Parathyroid adenoma (tissue), 2 donors: ENCODE measurements at regions not wholly inside any gene's neighbourhood (a gene's known extent, or its start where the extent isn't known, plus 50 kb on each side); places are given as distances from the start of the nearest gene placed in this dataset.

Source experiments
- H2AFZ ChIP-seq: fragments of 300-600 bp; sonication (generic); one replicate; pipeline ENCODE4 v1.7.0; 2017; ENCODE audit warnings: antibody characterized with exemption, mild to moderate bottlenecking
- H3K27ac ChIP-seq: fragments of 300-600 bp; sonication (generic); one replicate; pipeline ENCODE4 v1.7.0; 2017
- H3K27me3 ChIP-seq: fragments of 300-600 bp; sonication (generic); one replicate; pipeline ENCODE4 v1.7.0; 2017; ENCODE audit warnings: low read length; ENCODE audit not compliant: control insufficient read depth, insufficient read depth
- H3K36me3 ChIP-seq: fragments of 300-600 bp; sonication (generic); one replicate; pipeline ENCODE4 v1.7.0; 2017; ENCODE audit warnings: low read length; ENCODE audit not compliant: control insufficient read depth, insufficient read depth
- H3K4me1 ChIP-seq: fragments of 300-600 bp; sonication (generic); one replicate; pipeline ENCODE4 v1.7.0; 2017; ENCODE audit warnings: control low read depth
- H3K4me2 ChIP-seq: fragments of 300-600 bp; sonication (generic); one replicate; pipeline ENCODE4 v1.7.0; 2017; ENCODE audit warnings: low read length
- H3K4me3 ChIP-seq: fragments of 300-600 bp; sonication (generic); one replicate; pipeline ENCODE4 v1.7.0; 2017; ENCODE audit warnings: low read depth, low read length
- H3K79me2 ChIP-seq: fragments of 300-600 bp; sonication (generic); one replicate; pipeline ENCODE4 v1.7.0; 2017; ENCODE audit warnings: control low read depth
- H3K9ac ChIP-seq: fragments of 300-600 bp; sonication (generic); one replicate; pipeline ENCODE4 v1.7.0; 2017; ENCODE audit warnings: mild to moderate bottlenecking
- H3K9me3 ChIP-seq: fragments of 300-600 bp; sonication (generic); one replicate; pipeline ENCODE4 v1.7.0; 2017; ENCODE audit warnings: low read length; ENCODE audit not compliant: control insufficient read depth
- TF ChIP-seq, protein P1 (sequence below): fragments of 300-600 bp; sonication (generic); IDR thresholded peaks from one replicate; pipeline ENCODE4 v1.7.0; 2017; ENCODE audit warnings: antibody characterized with exemption, mild to moderate bottlenecking
- donor health status: primary hyperparathyroidism.

DNA sequence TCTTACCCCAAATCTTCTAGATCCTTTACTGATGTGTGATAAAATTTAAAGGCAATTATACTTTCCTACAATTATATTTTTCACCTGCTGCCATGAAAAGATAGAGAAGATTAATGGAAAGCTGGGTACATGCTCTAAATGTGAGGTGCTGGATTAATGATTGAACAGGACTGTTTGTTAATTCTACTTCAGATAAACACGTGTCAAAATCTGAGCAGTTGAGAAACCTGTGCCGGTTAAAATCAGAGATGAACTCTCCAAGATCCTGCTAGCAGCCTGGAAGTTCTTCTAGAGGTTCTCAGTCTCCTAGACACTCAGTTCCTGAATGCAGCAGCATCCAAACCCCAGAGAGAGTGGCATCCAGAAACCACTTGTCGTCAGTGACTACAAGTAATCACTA lies 69.2 kb downstream of the INHBA start:
- H3K9me3 ChIP-seq: no peaks in the 10 kb centered on the region
- H3K9ac ChIP-seq: no peak overlapping the region
- H3K4me3 ChIP-seq: no peak overlapping the region
- H3K4me2 ChIP-seq: no peak overlapping the region
- TF ChIP-seq, protein P1, sequence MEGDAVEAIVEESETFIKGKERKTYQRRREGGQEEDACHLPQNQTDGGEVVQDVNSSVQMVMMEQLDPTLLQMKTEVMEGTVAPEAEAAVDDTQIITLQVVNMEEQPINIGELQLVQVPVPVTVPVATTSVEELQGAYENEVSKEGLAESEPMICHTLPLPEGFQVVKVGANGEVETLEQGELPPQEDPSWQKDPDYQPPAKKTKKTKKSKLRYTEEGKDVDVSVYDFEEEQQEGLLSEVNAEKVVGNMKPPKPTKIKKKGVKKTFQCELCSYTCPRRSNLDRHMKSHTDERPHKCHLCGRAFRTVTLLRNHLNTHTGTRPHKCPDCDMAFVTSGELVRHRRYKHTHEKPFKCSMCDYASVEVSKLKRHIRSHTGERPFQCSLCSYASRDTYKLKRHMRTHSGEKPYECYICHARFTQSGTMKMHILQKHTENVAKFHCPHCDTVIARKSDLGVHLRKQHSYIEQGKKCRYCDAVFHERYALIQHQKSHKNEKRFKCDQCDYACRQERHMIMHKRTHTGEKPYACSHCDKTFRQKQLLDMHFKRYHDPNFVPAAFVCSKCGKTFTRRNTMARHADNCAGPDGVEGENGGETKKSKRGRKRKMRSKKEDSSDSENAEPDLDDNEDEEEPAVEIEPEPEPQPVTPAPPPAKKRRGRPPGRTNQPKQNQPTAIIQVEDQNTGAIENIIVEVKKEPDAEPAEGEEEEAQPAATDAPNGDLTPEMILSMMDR: no peak
- H3K79me2 ChIP-seq: no peaks in the 10 kb centered on the region
- H3K27ac ChIP-seq: no peak overlapping the region
- H2AFZ ChIP-seq: no peak overlapping the region
- no peaks in the 10 kb centered on the region for H3K27me3 ChIP-seq
- no peaks in the 10 kb centered on the region for H3K4me1 ChIP-seq
- no peaks in the 10 kb centered on the region for H3K36me3 ChIP-seq

DNA sequence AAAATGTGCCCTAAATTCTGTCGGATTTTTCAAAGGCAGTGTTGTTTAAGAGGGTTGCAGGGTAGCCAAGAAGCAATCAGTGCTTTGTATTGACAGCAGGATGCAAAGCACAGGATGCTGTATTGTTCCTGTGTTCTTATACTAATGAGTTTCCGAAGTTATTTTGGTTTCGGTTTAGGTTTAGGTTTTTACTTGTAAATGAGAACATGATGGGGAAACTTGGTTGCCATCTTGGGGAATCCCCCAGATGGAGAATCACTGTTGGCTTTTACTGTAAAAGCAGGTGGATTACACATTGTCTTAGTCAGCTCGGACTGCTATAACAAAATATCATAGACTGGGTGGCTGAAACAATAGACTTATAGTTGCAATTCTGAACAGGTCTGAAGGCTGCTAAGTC lies 72.1 kb downstream of the INHBA start:
- H3K9ac ChIP-seq: no peak overlapping the region
- no peak overlapping the region for H3K27ac ChIP-seq
- no peaks in the 10 kb centered on the region for H3K9me3 ChIP-seq
- no peaks in the 10 kb centered on the region for H3K27me3 ChIP-seq
- H3K4me3 ChIP-seq: no peak overlapping the region
- H3K79me2 ChIP-seq: no peaks in the 10 kb centered on the region
- no peak overlapping the region for H2AFZ ChIP-seq
- no peak overlapping the region for H3K4me2 ChIP-seq
- TF ChIP-seq, protein P1: no peak
- H3K36me3 ChIP-seq: no peaks in the 10 kb centered on the region
- H3K4me1 ChIP-seq: no peaks in the 10 kb centered on the region

DNA sequence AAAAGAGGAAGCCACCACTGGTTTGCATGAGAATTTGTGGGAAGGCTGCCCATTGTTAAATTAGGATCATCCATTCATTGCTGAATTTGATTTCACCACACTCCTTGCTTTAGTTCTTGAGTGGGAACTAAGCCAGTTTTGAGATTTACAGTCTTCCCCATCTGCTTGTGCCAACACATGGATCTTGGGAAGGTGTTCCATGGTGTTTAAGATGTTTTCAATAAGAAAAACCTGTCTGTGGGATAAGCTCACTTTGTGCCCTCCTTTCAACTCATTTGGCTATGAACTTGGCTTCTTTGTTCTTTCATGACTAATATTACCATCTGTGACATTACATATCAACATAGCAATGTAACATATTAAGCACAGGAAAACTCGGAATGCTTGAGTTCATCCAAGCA lies 73.2 kb downstream of the INHBA start:
- Histone ChIP-seq H3K9me3 (no peaks in the 10 kb centered on the region), H2AFZ (no peak overlapping the region), H3K27ac (no peak overlapping the region), H3K4me3 (no peak overlapping the region), H3K4me1 (no peaks in the 10 kb centered on the region), H3K4me2 (no peak overlapping the region), H3K9ac (no peak overlapping the region), H3K36me3 (no peaks in the 10 kb centered on the region), H3K27me3 (no peaks in the 10 kb centered on the region), H3K79me2 (no peaks in the 10 kb centered on the region)
- TF ChIP-seq, protein P1: no peak

DNA sequence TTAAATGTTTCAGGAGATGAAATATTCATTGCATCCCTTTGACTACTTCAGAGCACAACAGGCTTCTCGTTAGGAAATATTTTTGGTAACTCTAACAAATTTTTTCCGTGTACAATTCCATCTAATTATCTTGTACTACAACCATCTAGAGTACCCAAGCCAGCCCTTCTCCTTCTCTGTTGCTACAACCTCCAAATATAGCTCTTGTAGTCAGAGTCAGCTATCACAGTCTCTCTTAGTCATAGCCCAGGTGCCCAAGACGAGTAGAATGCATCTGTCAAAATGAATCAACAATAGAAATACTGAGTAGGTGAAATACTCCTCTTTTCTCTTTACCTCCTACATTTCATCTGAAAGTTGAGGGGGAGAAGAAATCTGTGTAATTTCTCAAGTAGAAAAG lies 74.0 kb downstream of the INHBA start:
- TF ChIP-seq, protein P1: no peak
- H3K79me2 ChIP-seq: no peaks in the 10 kb centered on the region
- H3K27ac ChIP-seq: no peak overlapping the region

DNA sequence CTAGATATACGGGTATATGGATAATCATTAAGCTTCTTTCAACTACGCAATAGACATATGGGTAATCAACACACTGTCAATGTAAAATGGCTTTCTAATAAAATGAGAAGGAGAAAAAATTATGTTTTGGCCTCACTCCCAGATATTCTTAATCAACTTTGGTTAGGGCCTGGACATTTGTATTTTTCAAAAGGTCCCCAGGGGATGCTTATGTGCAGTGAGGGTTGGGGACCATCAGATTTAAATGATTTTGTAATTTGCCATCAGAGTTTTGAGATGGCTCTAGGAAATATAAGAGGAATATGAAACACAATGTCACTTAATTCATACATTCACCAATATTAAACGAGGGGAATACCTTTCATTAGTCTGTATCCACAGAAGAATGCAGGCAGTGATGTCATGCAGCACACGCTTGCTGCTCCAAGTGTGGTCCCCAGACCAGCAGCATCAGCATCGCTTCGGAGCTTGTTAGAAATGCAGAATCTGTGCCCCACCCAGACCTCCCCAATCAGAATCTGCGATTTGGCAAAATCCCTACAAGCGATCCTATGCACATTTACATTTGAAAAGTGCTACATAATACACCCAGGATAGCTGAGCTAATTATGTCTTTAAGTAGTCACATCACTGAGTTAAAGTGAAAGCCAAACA lies 75.1 kb downstream of the INHBA start:
- Histone ChIP-seq H3K9ac (no peak overlapping the region), H3K4me2 (no peak overlapping the region), H3K27ac (no peak overlapping the region), H2AFZ (no peak overlapping the region), H3K27me3 (no peaks in the 10 kb centered on the region), H3K4me3 (no peak overlapping the region), H3K4me1 (no peaks in the 10 kb centered on the region), H3K36me3 (no peaks in the 10 kb centered on the region), H3K79me2 (no peaks in the 10 kb centered on the region), H3K9me3 (no peaks in the 10 kb centered on the region)
- TF ChIP-seq, protein P1: no peak

More for the DNA sequence above, 74.0 kb downstream of the INHBA start:
- Histone ChIP-seq H3K4me1 (no peaks in the 10 kb centered on the region), H3K9me3 (no peaks in the 10 kb centered on the region), H3K4me3 (no peak overlapping the region), H3K4me2 (no peak overlapping the region), H3K36me3 (no peaks in the 10 kb centered on the region), H3K9ac (no peak overlapping the region), H3K27me3 (no peaks in the 10 kb centered on the region), H2AFZ (no peak overlapping the region)
